Caco-2 (cell line): ENCODE measurements at regions not wholly inside any gene's neighbourhood (a gene's known extent, or its start where the extent isn't known, plus 50 kb on each side); places are given as distances from the start of the nearest gene placed in this dataset.

Source experiments
- BruUV-seq: library from RNA; stranded (reverse); fragments of 400-500 nt; replicated peaks from 2 replicates; lab custom pipeline; 2021; lab: Mats Ljungman, UMichigan
- CTCF ChIA-PET: fragments of 300-600 bp; sonication (Branson Sonifier 250); formaldehyde crosslinking; loops from one replicate; lab custom pipeline; 2022; ENCODE audit warnings: antibody characterized with exemption; lab: Charles Lee
- POLR2A ChIA-PET: fragments of 300-600 bp; sonication (Branson Sonifier 250); formaldehyde crosslinking; loops from one replicate; lab custom pipeline; 2022; ENCODE audit warnings: antibody characterized with exemption; lab: Charles Lee
- DNase-seq, 2 experiments: peaks; one replicate each; pipeline versions ENCODE4 v3.0.0 to v3.0.0-alpha.2; 2020 to 2022
- H3K27me3 ChIP-seq: replicated peaks from 2 replicates; pipeline ENCODE4 v1.6.0; 2011; ENCODE audit warnings: low read length; ENCODE audit not compliant: control insufficient read depth, insufficient read depth
- H3K36me3 ChIP-seq: 2 replicates; pipeline ENCODE4 v1.5.1; 2011; ENCODE audit warnings: low read length; ENCODE audit not compliant: control insufficient read depth, insufficient read depth
- H3K4me1 ChIP-seq: fragments of 250-450 bp; sonication (Bioruptor Pico); 2 replicates; pipeline ENCODE4 v1.5.1; 2020; ENCODE audit warnings: mild to moderate bottlenecking
- H3K4me3 ChIP-seq: 2 replicates; pipeline ENCODE4 v1.5.1; 2011; ENCODE audit warnings: low read depth, mild to moderate bottlenecking, control low read depth, low read length
- H3K9me3 ChIP-seq: fragments of 250-450 bp; sonication (Bioruptor Pico); 2 replicates; pipeline ENCODE4 v1.5.1; 2020; ENCODE audit warnings: mild to moderate bottlenecking, moderate library complexity
- H3K27ac Mint-ChIP-seq: one replicate; pipeline ENCODE4 v1.8.0; 2022; ENCODE audit warnings: mixed read lengths; ENCODE audit not compliant: unreplicated experiment
- H3K27me3 Mint-ChIP-seq: one replicate; pipeline ENCODE4 v1.8.0; 2022; ENCODE audit warnings: mixed read lengths; ENCODE audit not compliant: insufficient read depth, unreplicated experiment
- H3K36me3 Mint-ChIP-seq: one replicate; pipeline ENCODE4 v1.8.0; 2022; ENCODE audit warnings: mild to moderate bottlenecking, mixed read lengths; ENCODE audit not compliant: insufficient read depth, unreplicated experiment
- H3K4me1 Mint-ChIP-seq: one replicate; pipeline ENCODE4 v1.8.0; 2022; ENCODE audit warnings: low read depth, mixed read lengths; ENCODE audit not compliant: unreplicated experiment
- H3K4me3 Mint-ChIP-seq: one replicate; pipeline ENCODE4 v1.8.0; 2022; ENCODE audit warnings: mild to moderate bottlenecking, moderate library complexity, mixed read lengths; ENCODE audit not compliant: unreplicated experiment
- H3K9me3 Mint-ChIP-seq: one replicate; pipeline ENCODE4 v1.8.0; 2022; ENCODE audit warnings: mixed read lengths; ENCODE audit not compliant: unreplicated experiment
- CTCF ChIP-seq, 2 experiments: fragments of 200-600 bp in 1 of 2; IDR thresholded peaks; 1 replicate in 1 of 2; 2 replicates in 1 of 2; pipeline versions ENCODE4 v1.5.1 to v1.8.0; 2011 to 2022; ENCODE audit warnings: antibody characterized with exemption in 1 of 2, control low read depth in 1 of 2, inconsistent platforms in 1 of 2, low read depth in 1 of 2, low read length in 1 of 2, mild to moderate bottlenecking in 1 of 2, moderate library complexity in 1 of 2; ENCODE audit not compliant: insufficient read depth in 1 of 2, severe bottlenecking in 1 of 2, unreplicated experiment in 1 of 2
- intact Hi-C: fragments of 100-400 bp; cut with micrococcal nuclease; formaldehyde crosslinking; loops from one replicate; pipeline ENCODE4 v1.10.0; 2022; ENCODE audit not compliant: unreplicated experiment

GRCh38 chr7:115081772-115082171, 159.9 kb downstream of the MDFIC start:
- Histone ChIP-seq H3K4me3 (no peak overlapping the region), H3K36me3 (no peaks in the 10 kb centered on the region), H3K4me1 (no peaks in the 10 kb centered on the region), H3K27me3 (no peaks in the 10 kb centered on the region), H3K9me3 (no peaks in the 10 kb centered on the region)
- BruUV-seq, result no TSS peak
- no peak for TF ChIP-seq CTCF (IDR thresholded peaks at IDR 0.05; ENCODE audit: insufficient read depth in 1 of 2, low read depth in 1 of 2, low read length in 1 of 2, severe bottlenecking in 1 of 2, unreplicated experiment in 1 of 2)
- H3K9me3 Mint-ChIP-seq, result no peaks in the 10 kb centered on the region
- no peaks in the 10 kb centered on the region for H3K36me3 Mint-ChIP-seq
- no peak overlapping the region for H3K27ac Mint-ChIP-seq
- no peak for DNase-seq
- H3K27me3 Mint-ChIP-seq, result no peaks in the 10 kb centered on the region
- H3K4me1 Mint-ChIP-seq, result no peaks in the 10 kb centered on the region
- POLR2A ChIA-PET, result no interaction called here
- CTCF ChIA-PET, result no interaction called here
- no peak overlapping the region for H3K4me3 Mint-ChIP-seq
- intact Hi-C loops, result no loop called here

- H3K9me3 Mint-ChIP-seq, result no peaks in the 10 kb centered on the region
- H3K4me3 Mint-ChIP-seq, result no peak overlapping the region
- Histone ChIP-seq H3K36me3 (no peaks in the 10 kb centered on the region), H3K4me1 (no peaks in the 10 kb centered on the region), H3K4me3 (no peak overlapping the region), H3K9me3 (no peaks in the 10 kb centered on the region), H3K27me3 (no peaks in the 10 kb centered on the region)
- no peak for DNase-seq
- H3K27ac Mint-ChIP-seq, result no peak overlapping the region
- no peaks in the 10 kb centered on the region for H3K36me3 Mint-ChIP-seq
- H3K27me3 Mint-ChIP-seq, result no peaks in the 10 kb centered on the region
- ChIA-PET CTCF (no interaction called here), POLR2A (no interaction called here)
- intact Hi-C loops, result no loop called here
- BruUV-seq, result no TSS peak
- no peaks in the 10 kb centered on the region for H3K4me1 Mint-ChIP-seq
- no peak for TF ChIP-seq CTCF (IDR thresholded peaks at IDR 0.05; ENCODE audit: insufficient read depth in 1 of 2, low read depth in 1 of 2, low read length in 1 of 2, severe bottlenecking in 1 of 2, unreplicated experiment in 1 of 2)
Measured at GRCh38 chr7:115078851-115079250, 157.0 kb downstream of the MDFIC start.

- no peaks in the 10 kb centered on the region for H3K4me1 ChIP-seq
- no peak for DNase-seq
- H3K36me3 Mint-ChIP-seq, result no peaks in the 10 kb centered on the region
- no peaks in the 10 kb centered on the region for H3K27me3 ChIP-seq
- H3K9me3 Mint-ChIP-seq, result no peaks in the 10 kb centered on the region
- no TSS peak for BruUV-seq
- H3K4me1 Mint-ChIP-seq, result no peaks in the 10 kb centered on the region
- H3K4me3 Mint-ChIP-seq, result no peak overlapping the region
- ChIA-PET CTCF (no interaction called here), POLR2A (no interaction called here)
- no peak overlapping the region for H3K27ac Mint-ChIP-seq
- intact Hi-C loops, result no loop called here
- H3K4me3 ChIP-seq, result no peak overlapping the region
- no peaks in the 10 kb centered on the region for H3K36me3 ChIP-seq
- no peaks in the 10 kb centered on the region for H3K9me3 ChIP-seq
- no peak for TF ChIP-seq CTCF (IDR thresholded peaks at IDR 0.05; ENCODE audit: insufficient read depth in 1 of 2, low read depth in 1 of 2, low read length in 1 of 2, severe bottlenecking in 1 of 2, unreplicated experiment in 1 of 2)
- H3K27me3 Mint-ChIP-seq, result no peaks in the 10 kb centered on the region
Measured at GRCh38 chr7:115078386-115078785, 156.5 kb downstream of the MDFIC start.
